GM23338 (cell line): ENCODE measurements at regions not wholly inside any gene's neighbourhood (a gene's known extent, or its start where the extent isn't known, plus 50 kb on each side); places are given as distances from the start of the nearest gene placed in this dataset.
"Not testable (repeated sequence)": the region's sequence is repeated elsewhere in the genome, so short reads cannot be mapped to it uniquely, and the experiment has no call there.

ENCODE experiments used
- CREB1 ChIP-seq: fragments of 250-450 bp; sonication (Bioruptor Pico); IDR thresholded peaks from 2 replicates; pipeline ENCODE4 v1.5.0; 2020; ENCODE audit warnings: low read depth, mild to moderate bottlenecking, moderate library complexity
- EZH2 ChIP-seq: fragments of 200-600 bp; sonication (generic); IDR thresholded peaks from one replicate; pipeline ENCODE4 v1.8.0; 2017; ENCODE audit warnings: antibody characterized with exemption, mild to moderate bottlenecking, low read depth; ENCODE audit not compliant: unreplicated experiment
- EZH2phosphoT487 ChIP-seq: fragments of 200-600 bp; sonication (generic); IDR thresholded peaks from one replicate; pipeline ENCODE4 v1.8.1; 2018; ENCODE audit warnings: antibody characterized with exemption; ENCODE audit not compliant: unreplicated experiment
- JUNB ChIP-seq: IDR thresholded peaks from one replicate; pipeline ENCODE4 v1.6.1; 2016; ENCODE audit warnings: antibody characterized with exemption; ENCODE audit not compliant: unreplicated experiment
- NANOG ChIP-seq: IDR thresholded peaks from 2 replicates; pipeline ENCODE4 v1.6.1; 2016; ENCODE audit warnings: antibody characterized with exemption, borderline replicate concordance
- POLR2AphosphoS5 ChIP-seq: IDR thresholded peaks from 2 replicates; pipeline ENCODE4 v1.6.1; 2016; ENCODE audit warnings: antibody characterized with exemption, low read depth
- ZNF114 ChIP-seq: fragments of 250-450 bp; sonication (Bioruptor Pico); IDR thresholded peaks from 2 replicates; pipeline ENCODE4 v1.5.0; 2020; ENCODE audit warnings: mild to moderate bottlenecking, moderate library complexity
- ZNF331 ChIP-seq: fragments of 250-450 bp; sonication (Bioruptor Pico); IDR thresholded peaks from 2 replicates; pipeline ENCODE4 v1.5.0; 2020; ENCODE audit warnings: low read depth, mild to moderate bottlenecking, moderate library complexity
- TF ChIP-seq, protein P1 (sequence below), 2 experiments: fragments of 200-600 bp in 1 of 2; sonication (generic) in 1 of 2; conservative IDR thresholded peaks; 2 replicates each; pipeline versions ENCODE4 v1.5.1 to v1.6.1; 2016 to 2017; ENCODE audit warnings: antibody characterized with exemption in 2 of 2, low read depth in 2 of 2, mild to moderate bottlenecking in 2 of 2, moderate library complexity in 1 of 2
- TF ChIP-seq, protein P2 (sequence below): IDR thresholded peaks from one replicate; pipeline ENCODE4 v1.6.1; 2018; ENCODE audit warnings: antibody characterized with exemption; ENCODE audit not compliant: unreplicated experiment
- TF ChIP-seq, protein P3 (sequence below): fragments of 250-450 bp; sonication (Bioruptor Pico); IDR thresholded peaks from 2 replicates; pipeline ENCODE4 v1.5.0; 2020; ENCODE audit warnings: mild to moderate bottlenecking, moderate library complexity

DNA sequence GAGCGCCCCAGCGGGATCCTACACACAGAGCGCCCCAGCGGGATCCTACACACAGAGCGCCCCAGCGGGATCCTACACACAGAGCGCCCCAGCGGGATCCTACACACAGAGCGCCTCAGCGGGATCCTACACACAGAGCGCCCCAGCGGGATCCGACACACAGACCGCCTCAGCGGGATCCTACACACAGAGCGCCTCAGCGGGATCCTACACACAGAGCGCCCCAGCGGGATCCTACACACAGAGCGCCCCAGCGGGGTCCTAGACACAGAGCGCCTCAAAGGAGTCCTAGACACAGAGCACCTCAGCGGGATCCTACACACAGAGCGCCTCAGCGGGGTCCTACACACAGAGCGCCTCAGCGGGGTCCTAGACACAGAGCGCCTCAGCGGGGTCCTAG is 1352.7 kb downstream of the GATA3 start:
- TF ChIP-seq POLR2AphosphoS5; EZH2; ZNF331 (CRISPR knock-in tag); EZH2phosphoT487; ZNF114 (CRISPR knock-in tag); JUNB; NANOG; CREB1 (CRISPR knock-in tag): not testable (repeated sequence)
- TF ChIP-seq, protein P1, sequence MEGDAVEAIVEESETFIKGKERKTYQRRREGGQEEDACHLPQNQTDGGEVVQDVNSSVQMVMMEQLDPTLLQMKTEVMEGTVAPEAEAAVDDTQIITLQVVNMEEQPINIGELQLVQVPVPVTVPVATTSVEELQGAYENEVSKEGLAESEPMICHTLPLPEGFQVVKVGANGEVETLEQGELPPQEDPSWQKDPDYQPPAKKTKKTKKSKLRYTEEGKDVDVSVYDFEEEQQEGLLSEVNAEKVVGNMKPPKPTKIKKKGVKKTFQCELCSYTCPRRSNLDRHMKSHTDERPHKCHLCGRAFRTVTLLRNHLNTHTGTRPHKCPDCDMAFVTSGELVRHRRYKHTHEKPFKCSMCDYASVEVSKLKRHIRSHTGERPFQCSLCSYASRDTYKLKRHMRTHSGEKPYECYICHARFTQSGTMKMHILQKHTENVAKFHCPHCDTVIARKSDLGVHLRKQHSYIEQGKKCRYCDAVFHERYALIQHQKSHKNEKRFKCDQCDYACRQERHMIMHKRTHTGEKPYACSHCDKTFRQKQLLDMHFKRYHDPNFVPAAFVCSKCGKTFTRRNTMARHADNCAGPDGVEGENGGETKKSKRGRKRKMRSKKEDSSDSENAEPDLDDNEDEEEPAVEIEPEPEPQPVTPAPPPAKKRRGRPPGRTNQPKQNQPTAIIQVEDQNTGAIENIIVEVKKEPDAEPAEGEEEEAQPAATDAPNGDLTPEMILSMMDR (conservative IDR thresholded peaks at IDR 0.05; ENCODE audit: low read depth in 2 of 2) = not testable (repeated sequence)
- TF ChIP-seq, protein P2, sequence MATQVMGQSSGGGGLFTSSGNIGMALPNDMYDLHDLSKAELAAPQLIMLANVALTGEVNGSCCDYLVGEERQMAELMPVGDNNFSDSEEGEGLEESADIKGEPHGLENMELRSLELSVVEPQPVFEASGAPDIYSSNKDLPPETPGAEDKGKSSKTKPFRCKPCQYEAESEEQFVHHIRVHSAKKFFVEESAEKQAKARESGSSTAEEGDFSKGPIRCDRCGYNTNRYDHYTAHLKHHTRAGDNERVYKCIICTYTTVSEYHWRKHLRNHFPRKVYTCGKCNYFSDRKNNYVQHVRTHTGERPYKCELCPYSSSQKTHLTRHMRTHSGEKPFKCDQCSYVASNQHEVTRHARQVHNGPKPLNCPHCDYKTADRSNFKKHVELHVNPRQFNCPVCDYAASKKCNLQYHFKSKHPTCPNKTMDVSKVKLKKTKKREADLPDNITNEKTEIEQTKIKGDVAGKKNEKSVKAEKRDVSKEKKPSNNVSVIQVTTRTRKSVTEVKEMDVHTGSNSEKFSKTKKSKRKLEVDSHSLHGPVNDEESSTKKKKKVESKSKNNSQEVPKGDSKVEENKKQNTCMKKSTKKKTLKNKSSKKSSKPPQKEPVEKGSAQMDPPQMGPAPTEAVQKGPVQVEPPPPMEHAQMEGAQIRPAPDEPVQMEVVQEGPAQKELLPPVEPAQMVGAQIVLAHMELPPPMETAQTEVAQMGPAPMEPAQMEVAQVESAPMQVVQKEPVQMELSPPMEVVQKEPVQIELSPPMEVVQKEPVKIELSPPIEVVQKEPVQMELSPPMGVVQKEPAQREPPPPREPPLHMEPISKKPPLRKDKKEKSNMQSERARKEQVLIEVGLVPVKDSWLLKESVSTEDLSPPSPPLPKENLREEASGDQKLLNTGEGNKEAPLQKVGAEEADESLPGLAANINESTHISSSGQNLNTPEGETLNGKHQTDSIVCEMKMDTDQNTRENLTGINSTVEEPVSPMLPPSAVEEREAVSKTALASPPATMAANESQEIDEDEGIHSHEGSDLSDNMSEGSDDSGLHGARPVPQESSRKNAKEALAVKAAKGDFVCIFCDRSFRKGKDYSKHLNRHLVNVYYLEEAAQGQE = not testable (repeated sequence)
- TF ChIP-seq, protein P3, sequence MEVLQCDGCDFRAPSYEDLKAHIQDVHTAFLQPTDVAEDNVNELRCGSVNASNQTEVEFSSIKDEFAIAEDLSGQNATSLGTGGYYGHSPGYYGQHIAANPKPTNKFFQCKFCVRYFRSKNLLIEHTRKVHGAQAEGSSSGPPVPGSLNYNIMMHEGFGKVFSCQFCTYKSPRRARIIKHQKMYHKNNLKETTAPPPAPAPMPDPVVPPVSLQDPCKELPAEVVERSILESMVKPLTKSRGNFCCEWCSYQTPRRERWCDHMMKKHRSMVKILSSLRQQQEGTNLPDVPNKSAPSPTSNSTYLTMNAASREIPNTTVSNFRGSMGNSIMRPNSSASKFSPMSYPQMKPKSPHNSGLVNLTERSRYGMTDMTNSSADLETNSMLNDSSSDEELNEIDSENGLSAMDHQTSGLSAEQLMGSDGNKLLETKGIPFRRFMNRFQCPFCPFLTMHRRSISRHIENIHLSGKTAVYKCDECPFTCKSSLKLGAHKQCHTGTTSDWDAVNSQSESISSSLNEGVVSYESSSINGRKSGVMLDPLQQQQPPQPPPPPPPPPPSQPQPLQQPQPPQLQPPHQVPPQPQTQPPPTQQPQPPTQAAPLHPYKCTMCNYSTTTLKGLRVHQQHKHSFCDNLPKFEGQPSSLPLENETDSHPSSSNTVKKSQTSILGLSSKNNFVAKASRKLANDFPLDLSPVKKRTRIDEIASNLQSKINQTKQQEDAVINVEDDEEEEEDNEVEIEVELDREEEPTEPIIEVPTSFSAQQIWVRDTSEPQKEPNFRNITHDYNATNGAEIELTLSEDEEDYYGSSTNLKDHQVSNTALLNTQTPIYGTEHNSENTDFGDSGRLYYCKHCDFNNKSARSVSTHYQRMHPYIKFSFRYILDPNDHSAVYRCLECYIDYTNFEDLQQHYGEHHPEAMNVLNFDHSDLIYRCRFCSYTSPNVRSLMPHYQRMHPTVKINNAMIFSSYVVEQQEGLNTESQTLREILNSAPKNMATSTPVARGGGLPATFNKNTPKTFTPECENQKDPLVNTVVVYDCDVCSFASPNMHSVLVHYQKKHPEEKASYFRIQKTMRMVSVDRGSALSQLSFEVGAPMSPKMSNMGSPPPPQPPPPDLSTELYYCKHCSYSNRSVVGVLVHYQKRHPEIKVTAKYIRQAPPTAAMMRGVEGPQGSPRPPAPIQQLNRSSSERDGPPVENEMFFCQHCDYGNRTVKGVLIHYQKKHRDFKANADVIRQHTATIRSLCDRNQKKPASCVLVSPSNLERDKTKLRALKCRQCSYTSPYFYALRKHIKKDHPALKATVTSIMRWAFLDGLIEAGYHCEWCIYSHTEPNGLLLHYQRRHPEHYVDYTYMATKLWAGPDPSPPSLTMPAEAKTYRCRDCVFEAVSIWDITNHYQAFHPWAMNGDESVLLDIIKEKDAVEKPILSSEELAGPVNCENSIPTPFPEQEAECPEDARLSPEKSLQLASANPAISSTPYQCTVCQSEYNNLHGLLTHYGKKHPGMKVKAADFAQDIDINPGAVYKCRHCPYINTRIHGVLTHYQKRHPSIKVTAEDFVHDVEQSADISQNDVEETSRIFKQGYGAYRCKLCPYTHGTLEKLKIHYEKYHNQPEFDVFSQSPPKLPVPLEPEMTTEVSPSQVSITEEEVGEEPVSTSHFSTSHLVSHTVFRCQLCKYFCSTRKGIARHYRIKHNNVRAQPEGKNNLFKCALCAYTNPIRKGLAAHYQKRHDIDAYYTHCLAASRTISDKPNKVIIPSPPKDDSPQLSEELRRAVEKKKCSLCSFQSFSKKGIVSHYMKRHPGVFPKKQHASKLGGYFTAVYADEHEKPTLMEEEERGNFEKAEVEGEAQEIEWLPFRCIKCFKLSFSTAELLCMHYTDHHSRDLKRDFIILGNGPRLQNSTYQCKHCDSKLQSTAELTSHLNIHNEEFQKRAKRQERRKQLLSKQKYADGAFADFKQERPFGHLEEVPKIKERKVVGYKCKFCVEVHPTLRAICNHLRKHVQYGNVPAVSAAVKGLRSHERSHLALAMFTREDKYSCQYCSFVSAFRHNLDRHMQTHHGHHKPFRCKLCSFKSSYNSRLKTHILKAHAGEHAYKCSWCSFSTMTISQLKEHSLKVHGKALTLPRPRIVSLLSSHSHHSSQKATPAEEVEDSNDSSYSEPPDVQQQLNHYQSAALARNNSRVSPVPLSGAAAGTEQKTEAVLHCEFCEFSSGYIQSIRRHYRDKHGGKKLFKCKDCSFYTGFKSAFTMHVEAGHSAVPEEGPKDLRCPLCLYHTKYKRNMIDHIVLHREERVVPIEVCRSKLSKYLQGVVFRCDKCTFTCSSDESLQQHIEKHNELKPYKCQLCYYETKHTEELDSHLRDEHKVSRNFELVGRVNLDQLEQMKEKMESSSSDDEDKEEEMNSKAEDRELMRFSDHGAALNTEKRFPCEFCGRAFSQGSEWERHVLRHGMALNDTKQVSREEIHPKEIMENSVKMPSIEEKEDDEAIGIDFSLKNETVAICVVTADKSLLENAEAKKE (CRISPR knock-in tag) = not testable (repeated sequence)
